ENCODE measurements at regions not wholly inside any gene's neighbourhood (a gene's known extent, or its start where the extent isn't known, plus 50 kb on each side); places are given as distances from the start of the nearest gene placed in this dataset.

GRCh38 chr11:29679996-29680395 is 336.8 kb downstream of the KCNA4 start:
- no peak overlapping the region for H3K4me3 ChIP-seq (ENCODE audit: control insufficient read depth in 1 of 7, extremely low read depth in 1 of 7, insufficient read depth in 4 of 7, low read depth in 2 of 7, low read length in 6 of 7)
- H3K9me3 ChIP-seq (ENCODE audit: control extremely low read depth in 1 of 5, control insufficient read depth in 4 of 5, insufficient read depth in 2 of 5, low read depth in 1 of 5, low read length in 4 of 5) = no peaks in the 10 kb centered on the region
- WGBS (ENCODE audit: insufficient coverage) = 60% methylated on average over 2 of the region's 3 CpGs
- DNase-seq = no peak
- POLR2A ChIA-PET = no interaction called here
- CTCF ChIA-PET = interaction anchor here (1.7 kb wide), 1 partner anchor 56 kb away, joined by 4 read pairs; no protein-coding TSS in a partner anchor
- no peak overlapping the region for H3K27ac ChIP-seq (ENCODE audit: insufficient read depth in 1 of 2, low read depth in 1 of 2, low read length in 2 of 2, poor library complexity in 1 of 2, severe bottlenecking in 2 of 2)
- H3K36me3 ChIP-seq (ENCODE audit: control insufficient read depth in 4 of 4, insufficient read depth in 4 of 4, low read length in 3 of 4) = no peaks in the 10 kb centered on the region
- no peaks in the 10 kb centered on the region for H3K4me1 ChIP-seq (ENCODE audit: control extremely low read depth in 1 of 4, control insufficient read depth in 4 of 4, insufficient read depth in 4 of 4, low read length in 3 of 4)
- H3K27me3 ChIP-seq (replicated peaks in 2 of 5; ENCODE audit: control insufficient read depth in 4 of 5, insufficient read depth in 5 of 5, low read length in 4 of 5) = no peaks in the 10 kb centered on the region

- no peak overlapping the region for H3K4me3 ChIP-seq (ENCODE audit: control insufficient read depth in 1 of 7, extremely low read depth in 1 of 7, insufficient read depth in 4 of 7, low read depth in 2 of 7, low read length in 6 of 7)
- no peaks in the 10 kb centered on the region for H3K36me3 ChIP-seq (ENCODE audit: control insufficient read depth in 4 of 4, insufficient read depth in 4 of 4, low read length in 3 of 4)
- no peak for DNase-seq
- no peaks in the 10 kb centered on the region for H3K27me3 ChIP-seq (replicated peaks in 2 of 5; ENCODE audit: control insufficient read depth in 4 of 5, insufficient read depth in 5 of 5, low read length in 4 of 5)
- ChIA-PET POLR2A (no interaction called here), CTCF (no interaction called here)
- no peaks in the 10 kb centered on the region for H3K4me1 ChIP-seq (ENCODE audit: control extremely low read depth in 1 of 4, control insufficient read depth in 4 of 4, insufficient read depth in 4 of 4, low read length in 3 of 4)
- no peaks in the 10 kb centered on the region for H3K9me3 ChIP-seq (ENCODE audit: control extremely low read depth in 1 of 5, control insufficient read depth in 4 of 5, insufficient read depth in 2 of 5, low read depth in 1 of 5, low read length in 4 of 5)
- no peak overlapping the region for H3K27ac ChIP-seq (ENCODE audit: insufficient read depth in 1 of 2, low read depth in 1 of 2, low read length in 2 of 2, poor library complexity in 1 of 2, severe bottlenecking in 2 of 2)
Observed at GRCh38 chr11:29676993-29677392, 339.8 kb downstream of the KCNA4 start.

GRCh38 chr11:29669310-29669709 is 347.5 kb downstream of the KCNA4 start:
- POLR2A ChIA-PET = no interaction called here
- no peaks in the 10 kb centered on the region for H3K9me3 ChIP-seq (ENCODE audit: control extremely low read depth in 1 of 5, control insufficient read depth in 4 of 5, insufficient read depth in 2 of 5, low read depth in 1 of 5, low read length in 4 of 5)
- no peaks in the 10 kb centered on the region for H3K36me3 ChIP-seq (ENCODE audit: control insufficient read depth in 4 of 4, insufficient read depth in 4 of 4, low read length in 3 of 4)
- no peaks in the 10 kb centered on the region for H3K27me3 ChIP-seq (replicated peaks in 2 of 5; ENCODE audit: control insufficient read depth in 4 of 5, insufficient read depth in 5 of 5, low read length in 4 of 5)
- CTCF ChIA-PET = no interaction called here
- no peaks in the 10 kb centered on the region for H3K4me1 ChIP-seq (ENCODE audit: control extremely low read depth in 1 of 4, control insufficient read depth in 4 of 4, insufficient read depth in 4 of 4, low read length in 3 of 4)
- no peak overlapping the region for H3K4me3 ChIP-seq (ENCODE audit: control insufficient read depth in 1 of 7, extremely low read depth in 1 of 7, insufficient read depth in 4 of 7, low read depth in 2 of 7, low read length in 6 of 7)
- WGBS (ENCODE audit: insufficient coverage) = 91% methylated on average over 4 of the region's 5 CpGs
- DNase-seq = no peak
- no peak overlapping the region for H3K27ac ChIP-seq (ENCODE audit: insufficient read depth in 1 of 2, low read depth in 1 of 2, low read length in 2 of 2, poor library complexity in 1 of 2, severe bottlenecking in 2 of 2)

- no peaks in the 10 kb centered on the region for H3K4me1 ChIP-seq (ENCODE audit: control extremely low read depth in 1 of 4, control insufficient read depth in 4 of 4, insufficient read depth in 4 of 4, low read length in 3 of 4)
- no peak for DNase-seq
- H3K9me3 ChIP-seq (ENCODE audit: control extremely low read depth in 1 of 5, control insufficient read depth in 4 of 5, insufficient read depth in 2 of 5, low read depth in 1 of 5, low read length in 4 of 5) = no peaks in the 10 kb centered on the region
- H3K27ac ChIP-seq (ENCODE audit: insufficient read depth in 1 of 2, low read depth in 1 of 2, low read length in 2 of 2, poor library complexity in 1 of 2, severe bottlenecking in 2 of 2) = no peak overlapping the region
- H3K36me3 ChIP-seq (ENCODE audit: control insufficient read depth in 4 of 4, insufficient read depth in 4 of 4, low read length in 3 of 4) = no peaks in the 10 kb centered on the region
- ChIA-PET CTCF (no interaction called here), POLR2A (no interaction called here)
- WGBS (ENCODE audit: insufficient coverage) = 93% methylated on average over 2 of the region's 2 CpGs
- no peak overlapping the region for H3K4me3 ChIP-seq (ENCODE audit: control insufficient read depth in 1 of 7, extremely low read depth in 1 of 7, insufficient read depth in 4 of 7, low read depth in 2 of 7, low read length in 6 of 7)
- no peaks in the 10 kb centered on the region for H3K27me3 ChIP-seq (replicated peaks in 2 of 5; ENCODE audit: control insufficient read depth in 4 of 5, insufficient read depth in 5 of 5, low read length in 4 of 5)
Observed at GRCh38 chr11:29657709-29658108, 359.1 kb downstream of the KCNA4 start.

GRCh38 chr11:29656597-29656996 is 360.2 kb downstream of the KCNA4 start:
- H3K27ac ChIP-seq (ENCODE audit: insufficient read depth in 1 of 2, low read depth in 1 of 2, low read length in 2 of 2, poor library complexity in 1 of 2, severe bottlenecking in 2 of 2) = no peak overlapping the region
- no peak for DNase-seq
- no peaks in the 10 kb centered on the region for H3K9me3 ChIP-seq (ENCODE audit: control extremely low read depth in 1 of 5, control insufficient read depth in 4 of 5, insufficient read depth in 2 of 5, low read depth in 1 of 5, low read length in 4 of 5)
- ChIA-PET POLR2A (no interaction called here), CTCF (no interaction called here)
- no peaks in the 10 kb centered on the region for H3K4me1 ChIP-seq (ENCODE audit: control extremely low read depth in 1 of 4, control insufficient read depth in 4 of 4, insufficient read depth in 4 of 4, low read length in 3 of 4)
- H3K36me3 ChIP-seq (ENCODE audit: control insufficient read depth in 4 of 4, insufficient read depth in 4 of 4, low read length in 3 of 4) = no peaks in the 10 kb centered on the region
- WGBS (ENCODE audit: insufficient coverage) = 94% methylated on average over 3 of the region's 3 CpGs
- no peak overlapping the region for H3K4me3 ChIP-seq (ENCODE audit: control insufficient read depth in 1 of 7, extremely low read depth in 1 of 7, insufficient read depth in 4 of 7, low read depth in 2 of 7, low read length in 6 of 7)
- H3K27me3 ChIP-seq (replicated peaks in 2 of 5; ENCODE audit: control insufficient read depth in 4 of 5, insufficient read depth in 5 of 5, low read length in 4 of 5) = no peaks in the 10 kb centered on the region

- Histone ChIP-seq H3K4me1 (ENCODE audit: control extremely low read depth in 1 of 4, control insufficient read depth in 4 of 4, insufficient read depth in 4 of 4, low read length in 3 of 4) (no peaks in the 10 kb centered on the region), H3K27me3 (replicated peaks in 2 of 5; ENCODE audit: control insufficient read depth in 4 of 5, insufficient read depth in 5 of 5, low read length in 4 of 5) (no peaks in the 10 kb centered on the region), H3K9me3 (ENCODE audit: control extremely low read depth in 1 of 5, control insufficient read depth in 4 of 5, insufficient read depth in 2 of 5, low read depth in 1 of 5, low read length in 4 of 5) (no peaks in the 10 kb centered on the region), H3K27ac (ENCODE audit: insufficient read depth in 1 of 2, low read depth in 1 of 2, low read length in 2 of 2, poor library complexity in 1 of 2, severe bottlenecking in 2 of 2) (no peak overlapping the region), H3K4me3 (ENCODE audit: control insufficient read depth in 1 of 7, extremely low read depth in 1 of 7, insufficient read depth in 4 of 7, low read depth in 2 of 7, low read length in 6 of 7) (no peak overlapping the region), H3K36me3 (ENCODE audit: control insufficient read depth in 4 of 4, insufficient read depth in 4 of 4, low read length in 3 of 4) (no peaks in the 10 kb centered on the region)
- WGBS (ENCODE audit: insufficient coverage) = no CpG with 5 or more reads among the region's 1 CpG
- ChIA-PET CTCF (no interaction called here), POLR2A (interaction anchor here (0.7 kb wide), 1 partner anchor 64 kb away, joined by 3 read pairs; no protein-coding TSS in a partner anchor)
- no peak for DNase-seq
Observed at GRCh38 chr11:29645373-29645772, 371.5 kb downstream of the KCNA4 start.

- Histone ChIP-seq H3K9me3 (ENCODE audit: control extremely low read depth in 1 of 5, control insufficient read depth in 4 of 5, insufficient read depth in 2 of 5, low read depth in 1 of 5, low read length in 4 of 5) (no peaks in the 10 kb centered on the region), H3K4me1 (ENCODE audit: control extremely low read depth in 1 of 4, control insufficient read depth in 4 of 4, insufficient read depth in 4 of 4, low read length in 3 of 4) (no peaks in the 10 kb centered on the region), H3K27me3 (replicated peaks in 2 of 5; ENCODE audit: control insufficient read depth in 4 of 5, insufficient read depth in 5 of 5, low read length in 4 of 5) (no peaks in the 10 kb centered on the region), H3K36me3 (ENCODE audit: control insufficient read depth in 4 of 4, insufficient read depth in 4 of 4, low read length in 3 of 4) (no peaks in the 10 kb centered on the region), H3K4me3 (ENCODE audit: control insufficient read depth in 1 of 7, extremely low read depth in 1 of 7, insufficient read depth in 4 of 7, low read depth in 2 of 7, low read length in 6 of 7) (no peak overlapping the region), H3K27ac (ENCODE audit: insufficient read depth in 1 of 2, low read depth in 1 of 2, low read length in 2 of 2, poor library complexity in 1 of 2, severe bottlenecking in 2 of 2) (no peak overlapping the region)
- CTCF ChIA-PET = no interaction called here
- no peak for DNase-seq
- POLR2A ChIA-PET = no interaction called here
Observed at GRCh38 chr11:29641201-29641600, 375.6 kb downstream of the KCNA4 start.

GRCh38 chr11:29634744-29635143 is 382.1 kb downstream of the KCNA4 start:
- ChIA-PET CTCF (no interaction called here), POLR2A (no interaction called here)
- 90% methylated on average over 3 of the region's 3 CpGs for WGBS (ENCODE audit: insufficient coverage)
- DNase-seq = no peak
- no peaks in the 10 kb centered on the region for H3K36me3 ChIP-seq (ENCODE audit: control insufficient read depth in 4 of 4, insufficient read depth in 4 of 4, low read length in 3 of 4)
- H3K4me1 ChIP-seq (ENCODE audit: control extremely low read depth in 1 of 4, control insufficient read depth in 4 of 4, insufficient read depth in 4 of 4, low read length in 3 of 4) = no peaks in the 10 kb centered on the region
- no peaks in the 10 kb centered on the region for H3K27me3 ChIP-seq (replicated peaks in 2 of 5; ENCODE audit: control insufficient read depth in 4 of 5, insufficient read depth in 5 of 5, low read length in 4 of 5)
- no peaks in the 10 kb centered on the region for H3K9me3 ChIP-seq (ENCODE audit: control extremely low read depth in 1 of 5, control insufficient read depth in 4 of 5, insufficient read depth in 2 of 5, low read depth in 1 of 5, low read length in 4 of 5)
- no peak overlapping the region for H3K4me3 ChIP-seq (ENCODE audit: control insufficient read depth in 1 of 7, extremely low read depth in 1 of 7, insufficient read depth in 4 of 7, low read depth in 2 of 7, low read length in 6 of 7)
- H3K27ac ChIP-seq (ENCODE audit: insufficient read depth in 1 of 2, low read depth in 1 of 2, low read length in 2 of 2, poor library complexity in 1 of 2, severe bottlenecking in 2 of 2) = no peak overlapping the region
